ENCODE measurements at regions not wholly inside any gene's neighbourhood (a gene's known extent, or its start where the extent isn't known, plus 50 kb on each side); places are given as distances from the start of the nearest gene placed in this dataset.

- TF ChIP-seq, protein P1, sequence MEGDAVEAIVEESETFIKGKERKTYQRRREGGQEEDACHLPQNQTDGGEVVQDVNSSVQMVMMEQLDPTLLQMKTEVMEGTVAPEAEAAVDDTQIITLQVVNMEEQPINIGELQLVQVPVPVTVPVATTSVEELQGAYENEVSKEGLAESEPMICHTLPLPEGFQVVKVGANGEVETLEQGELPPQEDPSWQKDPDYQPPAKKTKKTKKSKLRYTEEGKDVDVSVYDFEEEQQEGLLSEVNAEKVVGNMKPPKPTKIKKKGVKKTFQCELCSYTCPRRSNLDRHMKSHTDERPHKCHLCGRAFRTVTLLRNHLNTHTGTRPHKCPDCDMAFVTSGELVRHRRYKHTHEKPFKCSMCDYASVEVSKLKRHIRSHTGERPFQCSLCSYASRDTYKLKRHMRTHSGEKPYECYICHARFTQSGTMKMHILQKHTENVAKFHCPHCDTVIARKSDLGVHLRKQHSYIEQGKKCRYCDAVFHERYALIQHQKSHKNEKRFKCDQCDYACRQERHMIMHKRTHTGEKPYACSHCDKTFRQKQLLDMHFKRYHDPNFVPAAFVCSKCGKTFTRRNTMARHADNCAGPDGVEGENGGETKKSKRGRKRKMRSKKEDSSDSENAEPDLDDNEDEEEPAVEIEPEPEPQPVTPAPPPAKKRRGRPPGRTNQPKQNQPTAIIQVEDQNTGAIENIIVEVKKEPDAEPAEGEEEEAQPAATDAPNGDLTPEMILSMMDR (conservative IDR thresholded peaks at IDR 0.05; ENCODE audit: low read length), result no peak
- no peak for TF ChIP-seq EZH2phosphoT487 (IDR thresholded peaks at IDR 0.05; ENCODE audit: borderline replicate concordance)
Observed at GRCh38 chrX:16268206-16268605, 100.9 kb downstream of the MAGEB17 start.

Data from Loucy (cell line).